Liver (tissue), 8 donors: ENCODE measurements at regions not wholly inside any gene's neighbourhood (a gene's known extent, or its start where the extent isn't known, plus 50 kb on each side); places are given as distances from the start of the nearest gene placed in this dataset.

Experiments used
- DNase-seq: peaks from one replicate; pipeline ENCODE4 v3.0.0-alpha.2; 2017; ENCODE audit warnings: low spot score
- H3K27ac ChIP-seq, 2 donors: one replicate each; pipeline ENCODE4 v1.7.0; 2013; ENCODE audit warnings: inconsistent platforms in 2 of 2, low read length in 2 of 2, control low read depth in 1 of 2, low read depth in 1 of 2, mild to moderate bottlenecking in 1 of 2
- H3K27me3 ChIP-seq, 4 donors: one replicate each; pipeline versions ENCODE4 v1.6.1 to v1.7.0; 2013; ENCODE audit warnings: low read length in 3 of 4, inconsistent platforms in 1 of 4, mild to moderate bottlenecking in 1 of 4, moderate library complexity in 1 of 4; ENCODE audit not compliant: control insufficient read depth in 4 of 4, insufficient read depth in 4 of 4
- H3K36me3 ChIP-seq, 4 donors: one replicate each; pipeline versions ENCODE4 v1.6.1 to v1.7.0; 2013; ENCODE audit warnings: low read length in 3 of 4, mild to moderate bottlenecking in 3 of 4, low read depth in 1 of 4, moderate library complexity in 1 of 4; ENCODE audit not compliant: control insufficient read depth in 4 of 4, insufficient read depth in 3 of 4
- H3K4me1 ChIP-seq, 4 donors: one replicate each; pipeline versions ENCODE4 v1.6.1 to v1.7.0; 2013; ENCODE audit warnings: low read length in 3 of 4, mild to moderate bottlenecking in 3 of 4, moderate library complexity in 1 of 4; ENCODE audit not compliant: control insufficient read depth in 4 of 4, insufficient read depth in 4 of 4
- H3K4me3 ChIP-seq, 3 donors: one replicate each; pipeline versions ENCODE4 v1.6.1 to v1.7.0; 2013; ENCODE audit warnings: low read length in 3 of 3, control low read depth in 1 of 3, low read depth in 1 of 3, mild to moderate bottlenecking in 1 of 3
- H3K9ac ChIP-seq, 2 donors: one replicate each; pipeline ENCODE4 v1.7.0; 2013; ENCODE audit warnings: low read length in 2 of 2, mild to moderate bottlenecking in 2 of 2, moderate library complexity in 2 of 2, control low read depth in 1 of 2, low read depth in 1 of 2
- H3K9me3 ChIP-seq, 4 donors: one replicate each; pipeline versions ENCODE4 v1.6.1 to v1.7.0; 2013; ENCODE audit warnings: low read length in 3 of 4; ENCODE audit not compliant: control insufficient read depth in 4 of 4
- CTCF ChIP-seq: fragments of 150-350 bp; IDR thresholded peaks from 2 replicates; pipeline ENCODE4 v1.5.1; 2017; ENCODE audit warnings: improper control_type of control experiment, low read depth, low read length; ENCODE audit not compliant: missing input control
- EGR1 ChIP-seq, 2 donors: IDR thresholded peaks; 2 replicates each; pipeline ENCODE4 v1.6.1; 2016 to 2018; ENCODE audit warnings: antibody characterized with exemption in 2 of 2, low read depth in 2 of 2
- FOXA1 ChIP-seq: IDR thresholded peaks from 2 replicates; pipeline ENCODE4 v1.6.1; 2016; ENCODE audit warnings: antibody characterized with exemption
- FOXA2 ChIP-seq: IDR thresholded peaks from 2 replicates; pipeline ENCODE4 v1.6.1; 2016; ENCODE audit warnings: antibody characterized with exemption
- GABPA ChIP-seq, 2 donors: IDR thresholded peaks in 1 of 2; conservative IDR thresholded peaks in 1 of 2; 2 replicates each; pipeline ENCODE4 v1.6.1; 2016; ENCODE audit warnings: antibody characterized with exemption in 2 of 2, mild to moderate bottlenecking in 1 of 2, moderate library complexity in 1 of 2
- HNF4A ChIP-seq, 2 donors: conservative IDR thresholded peaks; 2 replicates each; pipeline ENCODE4 v1.6.1; 2016; ENCODE audit warnings: antibody characterized with exemption in 2 of 2, mild to moderate bottlenecking in 2 of 2
- HNF4G ChIP-seq: IDR thresholded peaks from 2 replicates; pipeline ENCODE4 v1.6.1; 2016; ENCODE audit warnings: antibody characterized with exemption
- JUND ChIP-seq, 2 donors: IDR thresholded peaks; 2 replicates each; pipeline ENCODE4 v1.6.1; 2016; ENCODE audit warnings: antibody characterized with exemption in 2 of 2
- NR2F2 ChIP-seq: IDR thresholded peaks from 2 replicates; pipeline ENCODE4 v1.6.1; 2016; ENCODE audit warnings: antibody characterized with exemption
- RAD21 ChIP-seq, 2 donors: IDR thresholded peaks; 2 replicates each; pipeline ENCODE4 v1.6.1; 2016; ENCODE audit warnings: antibody characterized with exemption in 2 of 2, mild to moderate bottlenecking in 2 of 2
- RXRA ChIP-seq, 2 donors: IDR thresholded peaks; 2 replicates each; pipeline ENCODE4 v1.6.1; 2017 to 2018; ENCODE audit warnings: antibody characterized with exemption in 2 of 2, mild to moderate bottlenecking in 1 of 2
- SP1 ChIP-seq: IDR thresholded peaks from 2 replicates; pipeline ENCODE4 v1.6.1; 2018; ENCODE audit warnings: antibody characterized with exemption, mild to moderate bottlenecking
- TAF1 ChIP-seq: conservative IDR thresholded peaks from 2 replicates; pipeline ENCODE4 v1.6.1; 2016; ENCODE audit warnings: antibody characterized with exemption, mild to moderate bottlenecking
- YY1 ChIP-seq: IDR thresholded peaks from 2 replicates; pipeline ENCODE4 v1.6.1; 2016; ENCODE audit warnings: antibody characterized with exemption, mild to moderate bottlenecking
- WGBS: extraction: QIAGEN DNeasy Blood & Tissue Kit; methylation state at CpG from one replicate; pipeline ENCODE4 v1.1.7; 2013; 5-methylcytosine and 5-hydroxymethylcytosine counted together
- TF ChIP-seq, protein P1 (sequence below): IDR thresholded peaks from 2 replicates; pipeline ENCODE4 v1.6.1; 2016; ENCODE audit warnings: antibody characterized with exemption
- TF ChIP-seq, protein P2 (sequence below): IDR thresholded peaks from 2 replicates; pipeline ENCODE4 v1.6.1; 2016; ENCODE audit warnings: antibody characterized with exemption
- TF ChIP-seq, protein P3 (sequence below): IDR thresholded peaks from 2 replicates; pipeline ENCODE4 v1.6.1; 2016; ENCODE audit warnings: antibody characterized with exemption
- donor health status: healthy.
- donor health status: healthy.
- donor health status: healthy.
- donor health status: healthy.
- donor health status: healthy.

GRCh38 chr1:172938681-172939080 is 112.1 kb downstream of the TNFSF18 start:
- Histone ChIP-seq H3K4me1 (no peaks in the 10 kb centered on the region), H3K9me3 (no peaks in the 10 kb centered on the region), H3K4me3 (no peak overlapping the region), H3K27me3 (no peaks in the 10 kb centered on the region), H3K36me3 (no peaks in the 10 kb centered on the region), H3K27ac (no peak overlapping the region), H3K9ac (no peak overlapping the region)
- no peak for DNase-seq
- TF ChIP-seq RAD21 (IDR thresholded peaks at IDR 0.05) (no peak), TAF1 (no peak), NR2F2 (no peak), YY1 (no peak), CTCF (no peak), GABPA (IDR thresholded peaks at IDR 0.05 in 1 of 2, conservative IDR thresholded peaks at IDR 0.05 in 1 of 2) (no peak), FOXA2 (no peak), JUND (IDR thresholded peaks at IDR 0.05) (no peak), RXRA (IDR thresholded peaks at IDR 0.05) (no peak), SP1 (no peak)
- TF ChIP-seq, protein P1, sequence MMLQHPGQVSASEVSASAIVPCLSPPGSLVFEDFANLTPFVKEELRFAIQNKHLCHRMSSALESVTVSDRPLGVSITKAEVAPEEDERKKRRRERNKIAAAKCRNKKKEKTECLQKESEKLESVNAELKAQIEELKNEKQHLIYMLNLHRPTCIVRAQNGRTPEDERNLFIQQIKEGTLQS: no peak
- TF ChIP-seq, protein P2, sequence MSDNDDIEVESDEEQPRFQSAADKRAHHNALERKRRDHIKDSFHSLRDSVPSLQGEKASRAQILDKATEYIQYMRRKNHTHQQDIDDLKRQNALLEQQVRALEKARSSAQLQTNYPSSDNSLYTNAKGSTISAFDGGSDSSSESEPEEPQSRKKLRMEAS: no peak

DNA sequence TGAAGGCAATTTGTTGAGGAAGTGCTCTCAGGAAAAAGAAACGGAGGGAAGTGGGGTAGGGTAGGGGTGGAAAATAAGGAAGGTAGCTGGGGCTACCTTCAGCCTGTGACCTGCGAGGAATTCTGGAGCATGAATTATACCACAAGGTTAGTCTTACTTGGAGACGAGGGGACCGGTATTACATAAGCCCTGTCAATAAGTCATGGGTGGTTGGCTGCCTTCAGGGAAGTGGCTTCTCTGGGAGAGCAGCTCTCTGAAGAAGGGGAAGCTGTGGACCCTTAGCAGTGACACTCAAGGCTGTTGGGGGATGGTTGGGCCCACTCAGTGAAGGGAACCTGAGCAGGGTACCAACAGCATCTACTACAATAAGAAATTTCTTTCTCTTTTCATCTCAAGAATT is 111.3 kb downstream of the TNFSF18 start:
- Histone ChIP-seq H3K9me3 (no peaks in the 10 kb centered on the region), H3K9ac (no peak overlapping the region), H3K27ac (no peak overlapping the region), H3K4me1 (no peaks in the 10 kb centered on the region), H3K36me3 (no peaks in the 10 kb centered on the region), H3K4me3 (no peak overlapping the region), H3K27me3 (no peaks in the 10 kb centered on the region)
- TF ChIP-seq, protein P3, sequence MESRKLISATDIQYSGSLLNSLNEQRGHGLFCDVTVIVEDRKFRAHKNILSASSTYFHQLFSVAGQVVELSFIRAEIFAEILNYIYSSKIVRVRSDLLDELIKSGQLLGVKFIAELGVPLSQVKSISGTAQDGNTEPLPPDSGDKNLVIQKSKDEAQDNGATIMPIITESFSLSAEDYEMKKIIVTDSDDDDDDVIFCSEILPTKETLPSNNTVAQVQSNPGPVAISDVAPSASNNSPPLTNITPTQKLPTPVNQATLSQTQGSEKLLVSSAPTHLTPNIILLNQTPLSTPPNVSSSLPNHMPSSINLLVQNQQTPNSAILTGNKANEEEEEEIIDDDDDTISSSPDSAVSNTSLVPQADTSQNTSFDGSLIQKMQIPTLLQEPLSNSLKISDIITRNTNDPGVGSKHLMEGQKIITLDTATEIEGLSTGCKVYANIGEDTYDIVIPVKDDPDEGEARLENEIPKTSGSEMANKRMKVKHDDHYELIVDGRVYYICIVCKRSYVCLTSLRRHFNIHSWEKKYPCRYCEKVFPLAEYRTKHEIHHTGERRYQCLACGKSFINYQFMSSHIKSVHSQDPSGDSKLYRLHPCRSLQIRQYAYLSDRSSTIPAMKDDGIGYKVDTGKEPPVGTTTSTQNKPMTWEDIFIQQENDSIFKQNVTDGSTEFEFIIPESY: no peak
- TF ChIP-seq HNF4A (conservative IDR thresholded peaks at IDR 0.05) (no peak), RAD21 (IDR thresholded peaks at IDR 0.05) (no peak), FOXA2 (no peak), EGR1 (IDR thresholded peaks at IDR 0.05; ENCODE audit: low read depth in 2 of 2) (no peak), TAF1 (no peak), FOXA1 (no peak), GABPA (IDR thresholded peaks at IDR 0.05 in 1 of 2, conservative IDR thresholded peaks at IDR 0.05 in 1 of 2) (no peak), JUND (IDR thresholded peaks at IDR 0.05) (no peak), SP1 (no peak), HNF4G (no peak)
- TF ChIP-seq, protein P2: no peak
- TF ChIP-seq, protein P1: no peak
- 87% methylated on average over 4 of the region's 4 CpGs for WGBS
- DNase-seq: no peak
